SK-N-DZ (cell line): ENCODE measurements at regions not wholly inside any gene's neighbourhood (a gene's known extent, or its start where the extent isn't known, plus 50 kb on each side); places are given as distances from the start of the nearest gene placed in this dataset.

ENCODE experiments used
- DNase-seq: peaks from one replicate; pipeline ENCODE4 v3.0.0-alpha.2; 2015; ENCODE audit warnings: low spot score

GRCh38 chr3:139281096-139281495 is 62.7 kb upstream of the MRPS22 start:
- DNase-seq = no peak

DNA sequence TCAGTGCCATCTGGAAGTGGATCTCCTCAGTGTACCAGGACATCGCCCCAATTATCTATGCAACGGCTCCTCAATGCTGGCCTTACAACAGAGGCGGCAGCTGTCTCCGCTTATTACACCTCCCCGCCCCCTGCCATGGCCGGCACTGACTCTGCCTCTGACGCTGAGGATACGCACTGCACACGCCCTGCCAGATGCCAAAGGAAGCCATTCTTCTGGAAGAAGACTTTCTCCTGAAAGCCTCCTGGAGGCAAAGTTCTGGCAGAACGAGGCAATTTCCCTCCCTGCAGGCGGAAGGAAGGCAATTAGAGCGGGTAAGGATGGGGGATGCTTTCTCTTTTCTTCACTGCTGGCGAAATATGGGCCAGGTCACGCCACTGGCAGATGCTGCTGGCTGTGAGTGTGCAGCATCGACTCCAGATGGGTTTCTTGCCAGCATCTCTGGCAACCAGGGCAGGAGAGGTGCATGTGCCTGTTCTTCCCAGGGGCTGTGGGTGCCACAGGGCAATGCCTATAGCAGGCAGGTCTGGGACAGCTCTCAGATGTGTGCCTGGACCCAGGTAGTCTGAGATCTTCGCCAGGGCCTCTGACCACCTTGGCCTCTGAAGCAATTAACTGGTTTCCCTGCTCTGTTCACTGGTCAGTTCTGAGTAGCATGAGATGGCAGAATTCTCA is 62.2 kb upstream of the MRPS22 start:
- DNase-seq = peak; percentile 39

GRCh38 chr3:139283301-139283700 is 60.5 kb upstream of the MRPS22 start:
- no peak for DNase-seq

- DNase-seq = no peak
Measured at GRCh38 chr3:139284221-139284620, 59.6 kb upstream of the MRPS22 start.

- no peak for DNase-seq
Measured at GRCh38 chr3:139285691-139286090, 58.1 kb upstream of the MRPS22 start.

DNA sequence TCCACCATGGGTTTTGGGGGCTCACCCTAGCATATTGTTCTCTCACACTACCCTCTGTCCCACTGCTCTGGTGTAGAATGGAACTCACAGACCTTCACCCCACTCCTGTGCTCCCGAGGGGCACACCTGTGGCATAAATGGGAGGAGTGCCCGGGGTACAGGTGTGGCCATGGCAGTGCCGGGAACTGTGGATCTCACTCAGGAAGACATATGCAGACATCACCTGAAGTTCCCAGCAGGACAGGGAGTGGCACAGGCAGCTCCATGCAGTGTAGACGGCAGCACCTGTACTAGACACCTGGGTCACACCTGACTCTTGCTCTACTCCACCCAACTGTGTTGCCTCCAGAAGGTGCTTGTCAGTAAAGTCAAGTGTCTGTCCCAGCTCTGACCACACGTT is 57.6 kb upstream of the MRPS22 start:
- no peak for DNase-seq

- no peak for DNase-seq
Measured at GRCh38 chr3:139286825-139287224, 57.0 kb upstream of the MRPS22 start.

GRCh38 chr3:139287557-139287956 is 56.3 kb upstream of the MRPS22 start:
- no peak for DNase-seq

DNA sequence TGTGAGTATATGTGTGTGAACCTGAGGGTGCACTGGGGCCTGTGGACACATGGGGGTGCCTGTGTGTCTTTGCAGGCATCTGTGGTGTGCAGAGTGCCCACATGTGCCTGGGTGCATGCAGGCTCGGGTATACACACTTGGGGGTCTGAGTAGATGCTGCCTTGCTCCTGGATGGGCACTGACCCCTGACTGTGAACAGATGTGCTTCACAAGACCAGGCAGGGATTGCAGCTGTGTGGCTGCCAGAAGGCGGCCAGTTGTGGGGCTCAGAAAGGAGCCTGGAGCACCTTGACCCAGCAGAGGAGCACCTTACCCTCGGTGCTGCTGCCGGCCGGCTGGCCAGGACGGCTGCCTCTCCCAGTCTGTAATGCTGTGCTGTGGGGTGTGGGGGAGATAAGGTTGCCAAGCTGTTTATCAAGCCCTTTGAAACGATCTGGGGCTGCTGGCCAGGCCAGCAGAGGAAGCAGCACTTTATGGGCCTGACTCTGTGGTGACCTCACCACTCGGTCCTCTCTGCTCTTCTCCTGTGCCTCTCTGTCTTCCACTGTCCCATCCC is 55.5 kb upstream of the MRPS22 start:
- DNase-seq = no peak

DNA sequence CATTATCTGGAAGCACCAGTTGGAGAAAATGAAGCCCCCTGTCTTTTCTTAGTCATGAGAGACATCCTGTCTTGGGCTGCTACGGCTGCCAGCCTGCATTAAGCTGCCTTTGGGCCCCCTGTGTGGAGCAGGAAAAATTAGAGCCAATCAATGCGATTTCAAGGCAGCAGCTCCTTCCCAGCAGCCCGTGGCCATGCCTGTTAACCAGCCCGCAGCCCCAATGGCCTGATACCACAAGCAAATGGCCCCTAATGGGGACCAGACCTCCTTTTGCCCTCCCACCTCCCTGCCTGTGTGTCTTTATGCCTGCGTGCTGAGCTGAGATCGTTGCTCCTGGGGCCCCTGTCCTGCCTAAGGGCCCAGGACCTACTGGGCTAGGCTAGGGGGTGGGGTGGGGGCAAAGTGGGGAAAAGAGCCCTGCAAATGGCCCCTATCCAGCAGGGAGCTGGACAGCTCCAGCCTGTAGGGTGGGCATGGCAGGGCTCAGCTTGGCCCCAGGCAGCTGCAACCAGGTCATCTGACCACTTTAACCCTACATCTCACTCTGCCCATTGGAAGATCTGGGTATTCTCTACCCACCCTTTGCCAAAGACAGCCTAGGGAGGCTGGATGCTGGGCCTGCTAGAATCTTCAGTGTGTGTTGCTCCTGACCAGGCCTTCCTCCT is 53.8 kb upstream of the MRPS22 start:
- DNase-seq = no peak

DNA sequence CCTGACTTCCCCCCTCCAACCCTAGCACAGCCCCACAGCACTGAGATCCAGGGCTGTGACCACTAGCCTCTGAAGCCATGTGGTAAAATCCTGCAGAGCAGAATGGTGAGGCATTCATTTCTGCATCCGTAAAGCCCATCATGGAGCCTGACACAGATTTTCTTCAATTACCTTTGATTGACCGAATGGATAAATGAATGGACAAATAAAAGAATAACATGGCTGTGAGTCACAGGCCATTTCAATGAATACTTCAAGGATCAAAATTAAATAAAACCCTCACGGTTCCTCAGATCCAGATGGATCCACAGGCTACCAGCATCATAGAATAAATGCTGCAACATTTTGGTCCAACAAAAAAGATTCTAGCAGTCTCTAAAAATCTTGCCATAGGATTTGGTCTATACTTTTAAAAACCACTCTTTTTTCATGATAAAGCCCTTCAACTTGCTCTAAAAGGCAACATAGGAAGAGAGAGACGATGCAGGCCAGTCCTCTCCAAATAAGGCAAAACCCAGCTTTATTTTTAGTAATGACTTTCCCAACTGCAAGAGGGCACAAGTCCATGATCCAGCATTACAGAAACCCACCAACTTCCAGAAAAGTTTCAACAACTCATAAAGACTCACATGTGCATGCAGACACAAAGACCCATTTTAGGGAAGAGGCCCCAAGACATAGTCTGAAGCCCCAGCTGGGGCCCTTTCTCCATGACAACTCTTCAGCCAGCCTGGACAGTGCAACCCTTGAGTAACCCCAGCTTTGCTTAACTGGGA is 52.4 kb upstream of the MRPS22 start:
- DNase-seq = no peak

- no peak for DNase-seq
Measured at GRCh38 chr3:139292192-139292591, 51.6 kb upstream of the MRPS22 start.

GRCh38 chr3:139292711-139293664 is 50.8 kb upstream of the MRPS22 start:
- DNase-seq = no peak

- no peak for DNase-seq
Measured at GRCh38 chr3:139293665-139294023, 50.2 kb upstream of the MRPS22 start.
